ENCODE measurements at regions not wholly inside any gene's neighbourhood (a gene's known extent, or its start where the extent isn't known, plus 50 kb on each side); places are given as distances from the start of the nearest gene placed in this dataset.
"Not testable (repeated sequence)": the region's sequence is repeated elsewhere in the genome, so short reads cannot be mapped to it uniquely, and the experiment has no call there.

- DNase-seq (ENCODE audit: low read depth in 2 of 2): no peak
These were observed 580.4 kb downstream of the UQCRFS1 start for GRCh38 chr19:28632371-28633080.

GRCh38 chr19:28631961-28632360 is 581.0 kb downstream of the UQCRFS1 start:
- no peak for DNase-seq (ENCODE audit: low read depth in 2 of 2)

- no peak for DNase-seq (ENCODE audit: low read depth in 2 of 2)
These were observed 585.3 kb downstream of the UQCRFS1 start for GRCh38 chr19:28627669-28628068.

DNA sequence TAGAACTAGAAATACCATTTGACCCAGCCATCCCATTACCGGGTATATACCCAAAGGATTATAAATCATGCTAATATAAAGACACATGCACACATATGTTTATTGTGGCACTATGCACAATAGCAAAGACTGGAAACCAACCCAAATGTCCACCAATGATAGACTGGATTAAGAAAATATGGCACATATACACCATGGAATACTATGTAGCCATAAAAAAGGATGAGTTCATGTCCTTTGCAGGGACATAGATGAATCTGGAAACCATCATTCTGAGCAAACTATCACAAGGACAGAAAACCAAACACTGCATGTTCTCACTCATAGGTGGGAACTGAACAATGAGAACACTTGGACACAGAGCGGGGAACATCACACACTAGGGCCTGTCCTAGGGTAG is 586.5 kb downstream of the UQCRFS1 start:
- DNase-seq (ENCODE audit: low read depth in 2 of 2): not testable (repeated sequence)

- DNase-seq (ENCODE audit: low read depth in 2 of 2): no peak
These were observed 593.0 kb downstream of the UQCRFS1 start for GRCh38 chr19:28619816-28620429.

- no peak for DNase-seq (ENCODE audit: low read depth in 2 of 2)
These were observed 594.4 kb downstream of the UQCRFS1 start for GRCh38 chr19:28618504-28618903.

DNA sequence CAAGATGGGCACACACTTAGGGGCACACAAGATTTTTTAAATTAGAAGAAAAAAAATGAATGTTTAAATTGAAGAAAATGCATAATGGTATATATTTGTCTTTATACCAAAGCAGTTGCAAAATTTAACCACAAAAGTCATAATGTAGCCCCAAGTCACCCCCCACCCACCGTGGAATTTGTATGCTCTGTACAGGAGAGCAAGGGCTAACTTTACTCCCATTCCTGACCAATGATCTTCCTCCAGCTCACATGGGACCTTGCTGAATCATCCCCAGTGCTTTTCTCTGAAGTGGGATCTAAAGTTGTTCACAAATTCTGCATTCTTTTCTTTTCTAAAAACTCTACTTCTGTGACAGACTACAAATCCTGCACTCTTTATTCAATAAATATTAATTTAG is 597.0 kb downstream of the UQCRFS1 start:
- no peak for DNase-seq (ENCODE audit: low read depth in 2 of 2)

DNA sequence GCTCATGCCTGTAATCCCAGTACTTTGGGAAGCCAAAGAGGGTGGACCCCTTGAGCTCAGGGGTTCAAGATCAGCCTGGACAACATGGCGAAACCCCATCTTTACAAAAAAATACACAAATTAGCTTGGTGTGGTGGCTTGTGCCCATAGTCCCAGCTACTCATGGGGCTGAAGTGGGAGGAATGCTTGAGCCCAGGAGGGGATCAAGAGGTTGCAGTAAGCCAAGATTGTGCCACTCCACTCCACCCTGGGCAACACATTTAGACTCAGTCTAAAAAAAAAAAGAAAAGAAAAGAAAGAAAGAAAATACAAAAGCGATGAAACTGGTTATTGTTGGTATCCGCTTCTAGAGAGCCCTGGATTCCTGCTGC is 597.4 kb downstream of the UQCRFS1 start:
- DNase-seq (ENCODE audit: low read depth in 2 of 2): no peak

DNA sequence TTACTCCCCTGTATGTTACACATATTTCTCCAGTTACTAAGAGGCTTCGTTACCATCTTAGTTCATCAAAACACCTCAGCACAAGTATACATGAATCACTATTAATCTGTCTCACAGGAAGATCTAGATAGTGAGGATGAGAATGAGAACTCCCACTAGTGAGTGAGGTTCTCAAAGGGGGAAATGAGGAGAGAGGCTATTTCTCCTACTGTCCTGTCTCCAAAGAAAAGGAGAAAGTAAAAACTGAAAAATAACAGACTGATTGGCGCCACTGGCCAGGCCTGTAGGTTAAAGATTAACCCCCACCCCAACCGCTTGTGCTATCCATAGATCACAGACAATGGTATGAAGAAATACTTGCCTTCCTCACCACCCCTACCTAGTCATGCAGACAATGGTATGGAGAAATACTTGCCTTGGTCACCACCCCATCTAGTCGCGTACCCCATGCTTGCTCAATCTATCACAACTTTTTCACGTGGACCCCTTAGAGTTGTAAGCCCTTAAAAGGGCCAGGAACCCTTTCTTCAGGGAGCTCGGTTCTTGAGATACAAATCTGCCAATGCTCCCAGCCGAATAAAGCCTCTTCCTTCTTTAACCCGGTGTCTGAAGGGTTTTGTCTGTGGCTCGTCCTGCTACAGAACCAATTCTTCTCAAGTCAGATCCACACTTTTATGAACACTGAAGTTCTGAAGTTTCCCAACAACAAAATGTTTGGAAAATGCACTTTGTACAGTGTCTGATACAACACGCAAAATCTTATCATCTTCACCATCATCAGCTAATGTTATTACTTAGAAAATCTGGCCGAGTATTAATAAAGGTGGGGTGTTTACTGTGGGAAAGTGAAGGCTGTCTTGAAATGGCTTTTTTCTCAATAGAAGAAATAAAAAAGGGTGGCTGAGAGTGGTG is 598.1 kb downstream of the UQCRFS1 start:
- no peak for DNase-seq (ENCODE audit: low read depth in 2 of 2)

GRCh38 chr19:28612275-28612769 is 600.6 kb downstream of the UQCRFS1 start:
- DNase-seq (ENCODE audit: low read depth in 2 of 2): no peak

- DNase-seq (ENCODE audit: low read depth in 2 of 2): not testable (repeated sequence)
These were observed 601.6 kb downstream of the UQCRFS1 start for GRCh38 chr19:28611227-28611914.

DNA sequence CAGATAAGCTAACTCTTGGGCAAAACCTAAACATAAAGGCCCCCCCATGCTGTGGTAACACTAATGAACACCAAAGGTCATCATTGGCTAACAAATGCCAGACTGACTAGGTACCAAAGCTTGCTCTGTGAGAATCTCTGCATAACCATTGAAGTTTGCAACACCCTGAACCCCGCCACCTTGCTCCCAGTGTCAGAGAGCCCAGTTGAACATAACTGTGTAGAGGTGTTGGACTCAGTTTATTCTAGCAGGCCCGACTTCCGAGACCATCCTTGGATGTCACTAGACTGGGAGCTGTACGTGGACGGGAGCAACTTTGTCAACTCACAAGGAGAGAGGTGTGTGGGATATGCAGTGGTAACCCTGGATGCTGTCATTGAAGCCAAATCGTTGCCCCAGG is 602.2 kb downstream of the UQCRFS1 start:
- no peak for DNase-seq (ENCODE audit: low read depth in 2 of 2)

DNA sequence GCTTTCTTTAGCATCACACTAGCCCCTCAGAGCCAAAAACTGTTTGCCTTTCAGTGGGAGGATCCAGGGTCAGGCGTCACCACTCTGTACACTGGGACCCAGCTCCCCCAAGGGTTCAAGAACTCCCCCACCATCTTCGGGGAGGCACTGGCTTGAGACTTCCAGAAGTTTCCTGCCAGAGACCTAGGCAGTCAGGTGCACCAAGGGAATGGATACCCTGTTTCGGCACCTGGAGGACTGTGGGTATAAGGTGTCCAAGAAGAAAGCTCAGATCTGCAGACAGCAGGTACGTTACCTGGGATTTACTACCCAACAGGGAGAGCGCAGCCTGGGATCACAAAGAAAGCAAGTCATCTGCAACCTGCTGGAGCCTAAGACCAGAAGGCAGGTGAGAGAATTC is 603.0 kb downstream of the UQCRFS1 start:
- no peak for DNase-seq (ENCODE audit: low read depth in 2 of 2)

DNA sequence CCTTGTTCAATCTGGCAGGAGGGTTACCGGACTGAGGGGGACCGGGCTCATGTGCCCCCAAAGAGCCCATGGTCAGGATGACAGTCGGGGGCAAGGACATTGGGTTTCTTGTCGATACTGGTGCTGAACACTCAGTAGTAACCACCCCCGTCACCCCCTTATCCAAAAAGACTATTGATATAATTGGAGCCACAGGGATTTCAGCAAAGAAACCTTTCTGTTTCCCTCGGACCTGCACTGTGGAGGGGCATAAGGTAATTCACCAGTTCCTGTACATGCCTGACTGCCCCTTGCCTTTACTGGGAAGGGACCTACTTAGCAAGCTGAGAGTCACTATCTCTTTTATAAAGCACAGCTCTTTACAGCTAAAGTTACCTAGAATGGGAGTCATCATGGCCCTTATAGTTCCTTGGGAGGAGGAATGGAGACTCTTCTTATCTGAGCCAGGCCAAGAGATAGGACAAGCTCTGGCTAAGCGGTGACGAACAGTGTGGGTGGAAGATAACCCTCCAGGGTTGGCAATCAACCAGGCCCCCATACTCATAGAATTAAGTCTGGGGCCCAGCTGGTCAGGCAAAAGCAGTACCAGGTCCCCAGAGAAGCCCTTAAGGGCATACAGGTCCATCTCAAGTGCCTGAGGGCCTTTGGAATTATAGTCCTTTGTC is 603.7 kb downstream of the UQCRFS1 start:
- no peak for DNase-seq (ENCODE audit: low read depth in 2 of 2)

DNA sequence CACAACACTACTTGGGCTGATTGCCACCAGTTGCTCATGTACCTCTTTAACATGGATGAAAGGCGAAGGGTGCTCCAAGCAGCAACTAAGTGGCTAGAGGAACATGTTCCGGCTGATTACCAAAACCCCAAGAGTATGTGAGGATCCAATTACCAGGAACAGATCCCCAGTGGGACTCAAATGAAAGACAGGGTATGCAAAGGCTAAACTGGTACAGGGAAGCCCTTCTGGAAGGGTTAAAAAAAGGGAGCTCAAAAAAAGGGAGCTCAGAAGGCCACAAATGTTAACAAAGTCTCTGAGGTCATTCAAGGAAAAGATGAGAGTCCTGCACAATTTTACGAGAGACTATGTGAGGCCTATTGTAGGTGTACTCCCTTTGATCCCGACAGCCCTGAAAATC is 604.7 kb downstream of the UQCRFS1 start:
- no peak for DNase-seq (ENCODE audit: low read depth in 2 of 2)

- DNase-seq (ENCODE audit: low read depth in 2 of 2): no peak
These were observed 605.8 kb downstream of the UQCRFS1 start for GRCh38 chr19:28607066-28607583.

DNA sequence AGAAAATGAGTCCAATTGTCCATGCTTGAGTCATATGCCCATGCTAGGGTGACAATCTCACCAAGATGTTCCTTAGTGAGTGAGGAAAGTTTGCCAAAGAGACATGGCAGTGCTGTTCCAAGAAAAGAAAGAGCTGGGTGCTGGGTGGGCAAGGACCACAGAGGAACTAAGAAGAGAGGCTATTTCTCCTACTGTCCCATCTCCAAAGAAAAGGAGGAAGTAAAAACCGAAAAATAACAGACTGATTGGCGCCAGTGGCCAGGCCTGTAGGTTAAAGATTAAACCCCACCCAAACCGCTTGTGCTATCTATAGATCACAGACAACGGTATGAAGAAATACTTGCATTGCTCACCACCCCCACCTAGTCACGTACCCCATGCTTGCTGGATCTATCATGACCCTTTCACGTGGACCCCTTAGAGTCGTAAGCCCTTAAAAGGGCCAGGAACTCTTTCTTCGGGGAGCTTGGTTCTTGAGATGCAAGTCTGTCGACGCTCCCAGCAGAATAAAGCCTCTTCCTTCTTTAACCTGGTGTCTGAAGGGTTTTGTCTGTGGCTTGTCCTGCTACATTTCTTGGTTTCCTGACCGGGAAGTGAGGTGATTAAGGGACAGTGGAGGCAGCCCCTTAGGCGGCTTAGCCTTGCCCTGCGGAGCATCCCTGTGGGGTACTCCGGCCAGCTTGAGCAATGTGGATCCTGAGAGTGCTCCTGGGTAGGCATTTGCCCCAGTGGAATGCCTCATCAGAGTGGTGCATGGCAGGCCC is 606.5 kb downstream of the UQCRFS1 start:
- no peak for DNase-seq (ENCODE audit: low read depth in 2 of 2)

DNA sequence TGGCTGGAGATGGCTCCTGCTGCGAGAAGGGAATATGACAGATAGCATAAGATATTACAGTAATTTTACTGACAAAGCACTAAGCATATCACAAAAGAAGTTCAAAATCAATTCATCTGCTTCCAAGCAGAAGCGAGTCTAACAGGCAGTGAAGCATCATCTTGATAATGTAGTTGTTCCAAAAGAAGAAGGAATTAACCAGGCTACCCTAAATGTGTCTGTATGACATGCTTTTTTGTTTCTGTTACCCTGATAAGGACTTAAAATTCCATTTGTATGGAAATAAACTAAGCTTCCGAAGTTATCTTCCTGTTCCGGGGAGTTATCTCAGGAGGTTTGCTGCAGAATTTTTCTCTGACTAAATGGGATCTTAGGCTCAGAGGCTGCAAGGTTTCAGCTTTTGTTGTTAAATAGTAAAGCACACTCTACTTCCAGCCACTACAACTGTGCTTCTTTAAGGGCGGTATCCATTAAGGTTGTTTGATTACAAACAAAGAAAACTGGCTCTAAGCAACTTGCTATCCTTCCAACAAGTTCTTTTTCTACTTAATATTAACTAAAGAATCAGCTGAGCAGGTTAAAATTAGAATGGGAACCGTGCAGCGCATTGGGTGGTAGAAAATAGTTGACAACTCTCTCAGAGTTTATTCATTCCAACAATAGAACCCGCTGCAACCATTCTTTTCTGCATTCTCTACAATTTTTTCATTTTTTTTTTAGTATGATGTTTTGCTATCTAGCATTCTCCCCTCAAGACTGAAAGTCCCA is 607.3 kb downstream of the UQCRFS1 start:
- DNase-seq (ENCODE audit: low read depth in 2 of 2): no peak

GRCh38 chr19:28603453-28603852 is 609.5 kb downstream of the UQCRFS1 start:
- no peak for DNase-seq (ENCODE audit: low read depth in 2 of 2)

Data from activated CD4-positive, alpha-beta T cell treated with anti-CD3 and anti-CD28 coated beads for 24 hours (primary cell).